ENCODE measurements at regions not wholly inside any gene's neighbourhood (a gene's known extent, or its start where the extent isn't known, plus 50 kb on each side); places are given as distances from the start of the nearest gene placed in this dataset.

DNA sequence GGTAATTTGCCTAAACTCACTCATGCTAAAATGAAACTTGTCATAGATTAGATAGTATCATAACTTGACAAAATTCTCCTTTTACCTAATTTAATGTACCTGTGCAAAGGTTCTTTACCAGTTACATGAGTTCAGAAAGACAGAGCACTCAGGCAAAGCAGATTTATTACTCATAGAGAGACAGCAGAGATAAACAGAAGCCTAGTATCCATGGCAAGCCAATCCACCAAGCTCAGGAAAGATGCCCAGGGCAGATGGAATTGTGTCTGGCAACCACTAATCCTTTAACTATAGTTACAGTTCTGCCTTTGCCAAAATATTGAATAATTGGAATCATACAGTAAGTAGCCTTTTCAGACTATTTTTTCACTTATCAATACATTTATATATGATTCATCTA, 826.2 kb downstream of the TECRL start:
- H4K20me1 ChIP-seq (ENCODE audit: control insufficient read depth, extremely low read depth, insufficient read depth, low read length) = no peaks in the 10 kb centered on the region
- H3K4me2 ChIP-seq (ENCODE audit: control insufficient read depth, extremely low read depth, insufficient read depth, low read depth, low read length) = no peak overlapping the region
- no peaks in the 10 kb centered on the region for H3K36me3 ChIP-seq (ENCODE audit: control insufficient read depth in 2 of 2, extremely low read depth in 1 of 2, insufficient read depth in 2 of 2, low read length in 2 of 2)
- dilution Hi-C loops (cut with MboI; ENCODE audit: extremely low pct_ligation_motif_present, low sequenced_read_pairs) = no loop called here
- no peak for TF ChIP-seq EZH2 (IDR thresholded peaks at IDR 0.05; ENCODE audit: low read length)
- TF ChIP-seq, protein P1, sequence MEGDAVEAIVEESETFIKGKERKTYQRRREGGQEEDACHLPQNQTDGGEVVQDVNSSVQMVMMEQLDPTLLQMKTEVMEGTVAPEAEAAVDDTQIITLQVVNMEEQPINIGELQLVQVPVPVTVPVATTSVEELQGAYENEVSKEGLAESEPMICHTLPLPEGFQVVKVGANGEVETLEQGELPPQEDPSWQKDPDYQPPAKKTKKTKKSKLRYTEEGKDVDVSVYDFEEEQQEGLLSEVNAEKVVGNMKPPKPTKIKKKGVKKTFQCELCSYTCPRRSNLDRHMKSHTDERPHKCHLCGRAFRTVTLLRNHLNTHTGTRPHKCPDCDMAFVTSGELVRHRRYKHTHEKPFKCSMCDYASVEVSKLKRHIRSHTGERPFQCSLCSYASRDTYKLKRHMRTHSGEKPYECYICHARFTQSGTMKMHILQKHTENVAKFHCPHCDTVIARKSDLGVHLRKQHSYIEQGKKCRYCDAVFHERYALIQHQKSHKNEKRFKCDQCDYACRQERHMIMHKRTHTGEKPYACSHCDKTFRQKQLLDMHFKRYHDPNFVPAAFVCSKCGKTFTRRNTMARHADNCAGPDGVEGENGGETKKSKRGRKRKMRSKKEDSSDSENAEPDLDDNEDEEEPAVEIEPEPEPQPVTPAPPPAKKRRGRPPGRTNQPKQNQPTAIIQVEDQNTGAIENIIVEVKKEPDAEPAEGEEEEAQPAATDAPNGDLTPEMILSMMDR (optimal IDR thresholded peaks at IDR 0.05 in 1 of 3, IDR thresholded peaks at IDR 0.05 in 1 of 3, conservative IDR thresholded peaks at IDR 0.05 in 1 of 3; ENCODE audit: extremely low read depth in 1 of 3, insufficient read depth in 2 of 3, low read length in 3 of 3) = no peak
- FAIRE-seq (no peak), DNase-seq (ENCODE audit: low read depth, low spot score) (no peak)
- no peaks in the 10 kb centered on the region for H3K4me1 ChIP-seq (ENCODE audit: control insufficient read depth, extremely low read depth, insufficient read depth, low read length)
- H3K27ac ChIP-seq (ENCODE audit: control insufficient read depth, insufficient read depth, low read length) = no peak overlapping the region
- H2AFZ ChIP-seq (ENCODE audit: control insufficient read depth, low read length) = no peak overlapping the region
- H3K27me3 ChIP-seq (ENCODE audit: control insufficient read depth, extremely low read depth, insufficient read depth, low read length) = no peaks in the 10 kb centered on the region
- no peak overlapping the region for H3K9ac ChIP-seq (ENCODE audit: control insufficient read depth, extremely low read depth, insufficient read depth, low read length)
- H3K79me2 ChIP-seq (ENCODE audit: control insufficient read depth, insufficient read depth, low read length) = no peaks in the 10 kb centered on the region
- no peaks in the 10 kb centered on the region for H3K9me1 ChIP-seq (ENCODE audit: control insufficient read depth, extremely low read depth, insufficient read depth, low read length)
- no peak overlapping the region for H3K4me3 ChIP-seq (ENCODE audit: control insufficient read depth in 2 of 3, extremely low read depth in 1 of 3, insufficient read depth in 2 of 3, low read depth in 1 of 3, low read length in 3 of 3)
- H3K9me3 ChIP-seq (ENCODE audit: control insufficient read depth, low read depth, low read length) = peaks cover 2% of the 10 kb centered on the region

DNA sequence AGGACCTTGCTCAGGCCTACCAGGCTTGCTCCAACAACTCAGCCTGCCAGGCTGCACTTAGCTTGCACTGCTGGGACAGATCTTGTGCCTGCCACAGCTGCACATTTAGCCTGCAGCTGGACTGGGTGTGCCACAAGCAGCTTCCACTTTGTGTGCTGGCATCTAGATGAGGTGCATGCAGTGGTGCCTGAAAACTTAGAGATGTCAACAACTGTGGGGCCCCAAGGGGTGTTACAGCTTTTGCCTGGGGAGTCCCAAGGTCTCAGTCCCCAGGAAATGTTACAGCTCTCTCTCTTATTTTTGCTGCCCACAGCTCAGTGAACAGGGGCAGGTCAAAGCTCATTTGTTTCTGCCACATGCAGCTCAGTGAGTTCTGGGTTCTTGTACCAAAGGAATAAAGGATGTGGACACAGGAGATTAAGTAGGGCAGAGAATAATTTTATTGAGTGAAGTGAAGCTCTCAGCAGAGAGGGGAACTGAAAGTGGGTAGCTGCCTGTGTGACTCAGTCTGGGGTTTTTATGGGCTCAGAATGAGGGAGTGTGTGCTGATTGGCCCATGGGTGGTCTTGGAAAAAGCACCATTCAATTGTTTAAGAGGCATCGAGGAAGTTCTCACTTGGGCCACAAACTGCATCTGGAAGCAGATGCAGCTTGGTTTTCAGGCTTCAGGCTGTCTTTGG, 828.3 kb downstream of the TECRL start:
- Histone ChIP-seq H3K27me3 (ENCODE audit: control insufficient read depth, extremely low read depth, insufficient read depth, low read length) (no peaks in the 10 kb centered on the region), H3K4me3 (ENCODE audit: control insufficient read depth in 2 of 3, extremely low read depth in 1 of 3, insufficient read depth in 2 of 3, low read depth in 1 of 3, low read length in 3 of 3) (no peak overlapping the region), H3K4me2 (ENCODE audit: control insufficient read depth, extremely low read depth, insufficient read depth, low read depth, low read length) (no peak overlapping the region), H3K27ac (ENCODE audit: control insufficient read depth, insufficient read depth, low read length) (no peak overlapping the region), H3K4me1 (ENCODE audit: control insufficient read depth, extremely low read depth, insufficient read depth, low read length) (no peaks in the 10 kb centered on the region), H3K9me3 (ENCODE audit: control insufficient read depth, low read depth, low read length) (peaks cover 2% of the 10 kb centered on the region), H3K9ac (ENCODE audit: control insufficient read depth, extremely low read depth, insufficient read depth, low read length) (no peak overlapping the region), H3K9me1 (ENCODE audit: control insufficient read depth, extremely low read depth, insufficient read depth, low read length) (no peaks in the 10 kb centered on the region), H4K20me1 (ENCODE audit: control insufficient read depth, extremely low read depth, insufficient read depth, low read length) (no peaks in the 10 kb centered on the region), H2AFZ (ENCODE audit: control insufficient read depth, low read length) (no peak overlapping the region), H3K36me3 (ENCODE audit: control insufficient read depth in 2 of 2, extremely low read depth in 1 of 2, insufficient read depth in 2 of 2, low read length in 2 of 2) (no peaks in the 10 kb centered on the region), H3K79me2 (ENCODE audit: control insufficient read depth, insufficient read depth, low read length) (no peaks in the 10 kb centered on the region)
- FAIRE-seq (no peak), DNase-seq (ENCODE audit: low read depth, low spot score) (no peak)
- TF ChIP-seq, protein P1 (optimal IDR thresholded peaks at IDR 0.05 in 1 of 3, IDR thresholded peaks at IDR 0.05 in 1 of 3, conservative IDR thresholded peaks at IDR 0.05 in 1 of 3; ENCODE audit: extremely low read depth in 1 of 3, insufficient read depth in 2 of 3, low read length in 3 of 3) = no peak
- no peak for TF ChIP-seq EZH2 (IDR thresholded peaks at IDR 0.05; ENCODE audit: low read length)
- dilution Hi-C loops (cut with MboI; ENCODE audit: extremely low pct_ligation_motif_present, low sequenced_read_pairs) = no loop called here

Data from keratinocyte (primary cell).